SK-MEL-5 (cell line): ENCODE measurements at regions not wholly inside any gene's neighbourhood (a gene's known extent, or its start where the extent isn't known, plus 50 kb on each side); places are given as distances from the start of the nearest gene placed in this dataset.
"Not testable (repeated sequence)": the region's sequence is repeated elsewhere in the genome, so short reads cannot be mapped to it uniquely, and the experiment has no call there.

ENCODE experiments used
- DNase-seq: peaks from one replicate; pipeline ENCODE4 v3.0.0-alpha.2; 2016; ENCODE audit warnings: low read depth, low spot score
- in situ Hi-C: cut with HindIII; loops from 2 replicates; pipeline ENCODE4 v1.10.0; 2016; ENCODE audit warnings: low sequenced_read_pairs, high pct_unique_total_duplicates, low pct_unique_long_range_greater_than_20kb

- DNase-seq, in situ Hi-C loops: not testable (repeated sequence)
Measured at GRCh38 chr3:125774433-125775034, 179.2 kb upstream of the OSBPL11 start.

- in situ Hi-C loops, DNase-seq: not testable (repeated sequence)
Measured at GRCh38 chr3:125775106-125775505, 179.8 kb upstream of the OSBPL11 start.

- in situ Hi-C loops: not testable (repeated sequence)
Measured at GRCh38 chr3:125775606-125776294, 180.5 kb upstream of the OSBPL11 start.

GRCh38 chr3:125779276-125779675, 184.0 kb upstream of the OSBPL11 start:
- DNase-seq, in situ Hi-C loops: not testable (repeated sequence)

More at GRCh38 chr3:125775606-125776294, 180.5 kb upstream of the OSBPL11 start:
- not testable (repeated sequence) for DNase-seq

- in situ Hi-C loops, DNase-seq: not testable (repeated sequence)
Measured at GRCh38 chr3:125779918-125780317, 184.6 kb upstream of the OSBPL11 start.

- DNase-seq, in situ Hi-C loops: not testable (repeated sequence)
Measured at GRCh38 chr3:125781678-125782077, 186.4 kb upstream of the OSBPL11 start.

GRCh38 chr3:125790312-125790711, 178.7 kb upstream of the ROPN1B start:
- in situ Hi-C loops, DNase-seq: not testable (repeated sequence)

- DNase-seq, in situ Hi-C loops: not testable (repeated sequence)
Measured at GRCh38 chr3:125791021-125791420, 178.0 kb upstream of the ROPN1B start.

GRCh38 chr3:125810010-125810409, 159.0 kb upstream of the ROPN1B start:
- in situ Hi-C loops, DNase-seq: not testable (repeated sequence)

GRCh38 chr3:125822175-125822574, 146.8 kb upstream of the ROPN1B start:
- DNase-seq, in situ Hi-C loops: not testable (repeated sequence)

- in situ Hi-C loops: not testable (repeated sequence)
Measured at GRCh38 chr3:125831005-125831750, 137.8 kb upstream of the ROPN1B start.

GRCh38 chr3:125835562-125835961, 133.4 kb upstream of the ROPN1B start:
- in situ Hi-C loops, DNase-seq: not testable (repeated sequence)

More at GRCh38 chr3:125831005-125831750, 137.8 kb upstream of the ROPN1B start:
- DNase-seq: not testable (repeated sequence)

GRCh38 chr3:125836011-125836551, 132.9 kb upstream of the ROPN1B start:
- DNase-seq, in situ Hi-C loops: not testable (repeated sequence)

- DNase-seq, in situ Hi-C loops: not testable (repeated sequence)
Measured at GRCh38 chr3:125836786-125837185, 132.2 kb upstream of the ROPN1B start.

GRCh38 chr3:125838857-125839256, 130.1 kb upstream of the ROPN1B start:
- DNase-seq, in situ Hi-C loops: not testable (repeated sequence)

- in situ Hi-C loops, DNase-seq: not testable (repeated sequence)
Measured at GRCh38 chr3:125840465-125840864, 128.5 kb upstream of the ROPN1B start.

- in situ Hi-C loops, DNase-seq: not testable (repeated sequence)
Measured at GRCh38 chr3:125847966-125848365, 121.0 kb upstream of the ROPN1B start.

- DNase-seq, in situ Hi-C loops: not testable (repeated sequence)
Measured at GRCh38 chr3:125855006-125855405, 114.0 kb upstream of the ROPN1B start.
